ENCODE measurements at regions not wholly inside any gene's neighbourhood (a gene's known extent, or its start where the extent isn't known, plus 50 kb on each side); places are given as distances from the start of the nearest gene placed in this dataset.

DNA sequence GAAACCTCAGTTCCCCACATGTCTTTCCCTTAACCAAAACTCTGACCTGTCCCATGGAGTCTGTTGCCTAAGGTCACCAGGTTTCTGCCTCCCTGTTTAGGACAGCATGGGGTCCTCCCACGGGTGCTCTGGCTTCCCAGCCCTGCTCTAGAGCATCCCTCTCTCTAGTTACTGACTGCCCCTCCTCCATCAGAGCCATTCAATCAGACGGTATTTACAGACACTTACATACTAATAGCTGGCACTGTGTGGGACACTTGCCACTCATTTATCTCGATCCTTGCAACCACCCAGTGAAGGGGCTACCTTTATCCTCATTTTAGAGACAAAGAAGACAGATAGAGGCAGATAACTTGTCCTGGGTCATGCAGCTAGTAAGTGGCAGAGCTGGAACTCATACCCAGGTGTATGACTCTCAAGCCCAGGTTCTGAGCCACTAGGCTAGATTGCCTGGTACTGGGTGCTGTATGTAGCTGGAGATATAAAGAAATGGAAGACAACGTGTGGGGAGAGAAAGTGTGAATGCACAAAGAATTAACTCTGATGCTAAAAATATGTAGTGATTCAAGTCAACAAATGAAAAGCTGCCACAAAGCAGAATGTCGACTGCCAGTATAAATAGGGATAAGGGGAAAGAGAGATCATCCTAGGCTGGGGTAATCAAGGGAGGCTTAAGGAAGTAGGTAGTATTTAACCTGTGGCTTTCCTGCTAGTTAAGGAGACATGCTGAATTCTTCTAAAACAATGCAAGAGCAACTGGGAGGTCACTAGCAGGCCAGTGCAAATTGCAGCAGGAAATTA lies 52.5 kb upstream of the PDE8B start:
- DNase-seq: no peak

DNA sequence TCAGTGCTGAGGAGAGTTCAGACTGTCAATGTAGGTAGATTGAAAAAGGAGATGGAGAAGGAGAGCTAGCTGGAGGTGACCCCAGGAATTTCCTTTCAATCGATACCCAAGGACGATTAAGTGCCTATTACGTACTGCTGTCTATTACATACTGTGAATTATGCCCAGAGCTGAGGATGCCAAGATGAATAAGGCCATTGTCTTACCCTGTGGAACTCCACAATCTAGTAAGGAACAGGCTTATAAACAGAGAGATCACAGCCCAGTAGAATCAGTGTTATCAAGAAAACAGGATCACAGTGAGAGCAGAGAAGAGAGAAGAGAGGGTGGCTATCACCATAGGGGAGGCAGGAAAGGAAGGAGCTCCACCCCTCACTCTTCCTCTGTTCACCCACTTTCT lies 54.1 kb upstream of the PDE8B start:
- DNase-seq: no peak

DNA sequence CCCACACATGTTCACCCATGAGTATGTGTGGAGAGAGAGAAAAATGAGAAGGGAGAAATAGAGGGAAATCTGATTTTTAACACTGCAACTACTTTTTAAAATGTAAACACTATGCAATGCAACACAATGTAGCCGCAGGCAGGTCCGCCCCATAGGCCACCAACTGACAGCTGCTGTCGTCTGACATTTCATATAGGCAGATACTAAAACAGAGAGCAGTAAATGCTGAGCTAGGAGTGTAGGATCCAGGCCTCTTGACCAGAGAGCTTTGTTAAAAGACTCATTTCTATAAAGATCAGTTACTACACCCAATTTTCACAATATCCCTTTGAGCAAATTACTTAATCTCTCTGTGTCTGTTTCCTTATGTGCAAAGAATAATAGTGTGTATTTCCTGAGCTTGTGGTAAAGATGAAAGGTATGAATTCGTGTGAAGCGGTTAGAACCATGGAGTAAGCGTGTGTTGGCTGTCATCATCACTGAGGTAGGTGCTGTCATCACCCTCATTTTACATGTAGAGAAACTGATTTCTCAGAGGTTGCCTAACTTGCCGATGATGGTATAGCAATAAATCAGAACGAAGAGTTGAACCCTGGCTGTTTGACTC lies 55.2 kb upstream of the PDE8B start:
- DNase-seq: no peak

DNA sequence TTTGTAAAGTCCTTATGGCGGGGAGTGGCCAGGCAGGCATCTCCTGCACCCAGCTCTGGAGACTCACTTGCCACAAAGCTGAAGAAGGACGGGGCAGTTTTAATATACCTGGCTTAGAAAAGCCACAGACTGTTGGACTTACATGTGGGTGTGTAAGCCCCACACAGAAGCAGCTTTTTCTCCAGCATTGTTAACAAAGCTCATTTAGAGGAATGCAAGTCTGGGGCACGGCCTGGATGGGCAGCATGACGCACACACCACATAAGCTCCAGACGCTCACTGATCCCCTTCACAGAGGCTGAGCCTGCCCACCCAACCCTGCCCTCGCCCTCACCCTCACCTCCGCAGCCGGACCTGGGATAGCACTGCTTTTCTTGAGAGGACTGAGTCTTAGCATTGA lies 58.0 kb upstream of the PDE8B start:
- no peak for DNase-seq

DNA sequence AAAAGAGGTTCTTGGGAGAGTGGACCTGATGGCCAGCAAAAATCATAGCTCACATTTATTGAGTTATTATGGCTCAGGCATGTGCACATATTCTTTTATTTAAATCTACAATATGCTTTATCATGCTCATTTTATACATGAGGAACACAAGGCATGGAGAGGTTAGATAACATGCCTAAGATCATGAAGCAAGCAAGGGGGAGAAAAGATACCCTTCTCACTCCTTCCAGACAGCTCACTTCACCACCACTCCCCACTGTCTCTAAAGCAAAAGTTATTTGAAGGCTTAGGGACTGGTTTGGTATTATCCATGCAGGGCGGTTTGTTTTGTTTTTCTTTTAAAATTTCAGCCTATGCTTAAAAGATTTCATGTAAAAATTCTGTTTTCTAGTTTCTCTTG lies 59.0 kb upstream of the PDE8B start:
- no peak for DNase-seq

DNA sequence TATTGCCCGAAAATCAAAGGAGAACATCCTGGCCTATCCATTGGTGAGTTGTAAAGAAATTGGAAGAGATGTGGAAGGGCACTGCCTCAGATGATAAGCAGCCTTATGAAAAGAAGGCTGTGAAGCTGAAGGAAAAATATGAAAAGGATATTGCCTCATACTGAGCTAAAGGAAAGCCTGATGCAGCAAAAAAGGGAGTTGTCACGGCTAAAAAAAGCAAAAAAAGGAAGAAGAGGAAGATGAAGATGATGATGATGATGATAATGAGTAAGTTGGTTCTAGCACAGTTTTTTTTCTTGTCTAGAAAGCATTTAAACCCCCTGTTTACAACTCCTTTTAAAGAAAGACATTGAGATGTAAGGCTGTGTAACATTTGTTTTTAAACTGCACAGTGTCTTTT lies 59.8 kb upstream of the ZBED3 start:
- DNase-seq: no peak

DNA sequence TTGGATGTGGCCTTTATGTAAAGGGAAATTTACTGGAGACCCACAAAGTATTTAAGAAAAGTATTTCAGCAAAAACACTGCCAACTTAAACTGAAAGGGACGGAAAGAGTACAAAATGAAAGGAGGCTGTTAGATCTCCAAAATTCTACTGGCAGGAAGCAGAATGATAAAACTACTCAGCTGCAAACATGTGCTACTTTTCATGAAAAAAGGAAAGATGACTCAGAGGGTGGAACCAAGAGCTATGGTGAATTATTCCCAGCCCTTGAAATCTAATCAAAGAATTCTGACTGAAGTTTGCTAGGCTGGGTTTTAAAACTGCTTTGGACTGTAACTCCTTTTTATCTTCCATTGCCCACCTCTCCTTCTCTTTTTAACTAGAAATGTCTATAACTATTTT lies 58.6 kb upstream of the ZBED3 start:
- DNase-seq: no peak

DNA sequence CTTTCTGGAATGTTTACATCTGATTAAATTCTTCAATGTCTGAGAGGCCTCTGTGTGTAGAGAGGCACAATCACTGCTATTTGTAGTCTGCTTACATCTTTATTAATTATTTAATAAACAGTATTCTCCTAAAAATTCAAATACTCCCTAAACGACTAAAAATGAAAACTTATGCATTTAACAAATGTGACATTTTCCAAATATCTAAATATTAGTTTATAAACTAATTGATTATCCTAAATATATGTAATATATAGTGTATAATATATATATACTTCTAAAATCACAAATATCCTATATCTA lies 57.7 kb upstream of the ZBED3 start:
- DNase-seq: no peak

DNA sequence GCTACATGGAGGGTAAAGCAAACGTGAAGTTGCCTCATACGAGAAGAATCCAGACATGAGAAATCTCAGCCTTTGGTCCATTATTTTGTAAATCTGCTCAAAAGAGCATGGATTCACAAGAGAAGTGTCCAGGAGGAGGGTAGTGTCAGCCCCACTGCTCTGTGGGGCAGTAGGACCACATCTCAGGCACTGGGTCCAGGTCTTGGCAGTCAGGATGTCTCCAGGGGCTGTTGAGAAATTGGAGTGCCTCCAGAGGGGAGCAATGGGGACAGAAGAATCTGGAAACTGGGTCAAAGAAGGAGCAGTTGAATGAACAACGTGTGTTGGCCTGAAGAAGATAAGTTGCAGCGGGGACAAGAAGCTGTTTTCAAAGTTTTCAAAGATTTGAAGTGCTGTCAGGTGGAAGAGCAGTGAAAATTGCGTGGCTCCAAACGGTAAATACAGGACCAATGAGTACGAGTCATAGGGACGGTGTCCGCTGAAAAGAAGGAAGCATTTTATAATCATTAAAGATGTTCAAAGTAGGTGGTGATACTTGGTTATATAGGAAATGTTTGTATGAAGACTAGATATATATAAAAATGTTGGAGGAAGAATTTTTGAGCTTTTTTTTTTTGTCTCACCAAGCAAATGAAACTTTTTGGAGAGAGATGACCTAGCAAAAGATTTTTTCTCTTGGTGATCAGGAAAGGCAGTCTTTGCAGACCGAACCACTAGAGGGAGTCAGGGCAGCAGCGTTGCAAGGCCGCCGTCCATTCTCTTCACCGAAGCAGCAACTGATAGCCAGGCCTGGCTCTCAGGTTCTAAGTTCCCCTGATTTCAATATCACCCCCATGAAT lies 57.1 kb upstream of the ZBED3 start:
- peak; percentile 23 for DNase-seq

DNA sequence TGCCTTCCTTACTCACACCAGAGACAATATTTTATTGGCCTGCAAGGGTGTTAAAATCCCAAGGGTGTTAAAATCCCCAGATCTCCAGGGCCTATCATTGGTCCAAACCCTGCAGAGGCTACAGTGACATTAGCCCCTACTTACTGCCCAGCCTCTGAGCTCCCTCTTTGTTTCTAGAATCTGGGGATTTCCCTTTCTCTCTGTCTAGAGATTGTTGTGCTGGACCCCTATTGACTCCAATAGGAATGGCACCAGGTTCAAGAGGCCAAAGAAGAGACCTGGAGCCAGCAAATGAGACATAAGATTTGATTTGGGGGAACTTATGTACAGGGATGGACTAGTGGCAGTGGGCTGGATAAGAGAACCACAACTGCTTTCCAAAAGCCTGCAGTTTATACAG lies 53.3 kb upstream of the ZBED3 start:
- no peak for DNase-seq

DNA sequence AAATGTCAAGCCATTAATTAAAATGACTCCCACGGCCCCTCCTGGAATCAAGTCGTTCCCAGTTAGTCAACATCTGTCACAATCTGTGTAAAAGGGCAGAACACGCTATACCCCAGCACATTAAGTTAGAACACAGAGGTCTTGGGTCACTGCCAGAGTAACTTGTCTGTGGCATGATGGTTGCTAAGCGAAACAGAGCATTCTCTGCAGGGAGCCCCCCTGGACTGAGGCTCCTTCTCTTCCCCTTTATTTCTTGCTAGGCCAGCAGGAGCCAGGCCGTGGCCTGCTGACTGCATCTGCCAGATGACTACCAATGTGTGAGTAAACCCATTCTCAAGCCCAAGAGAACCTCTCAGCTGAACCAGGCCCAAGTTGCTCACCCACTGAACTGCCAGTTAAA lies 51.9 kb upstream of the ZBED3 start:
- no peak for DNase-seq

All from NCI-H526 treated with DMSO at 0.1 percent for 48 hours (cell line).